Neural cell (in vitro differentiated cells): ENCODE measurements at regions not wholly inside any gene's neighbourhood (a gene's known extent, or its start where the extent isn't known, plus 50 kb on each side); places are given as distances from the start of the nearest gene placed in this dataset.
"Not testable (repeated sequence)": the region's sequence is repeated elsewhere in the genome, so short reads cannot be mapped to it uniquely, and the experiment has no call there.

Experiments used
- H2AFZ ChIP-seq: fragments of 200-600, 300-800 bp; sonication (generic), shearing (Covaris generic); 2 replicates; pipeline ENCODE4 v1.6.0; 2014; ENCODE audit warnings: low read depth, mild to moderate bottlenecking, antibody characterized with exemption, low read length, moderate library complexity
- H3F3A ChIP-seq: fragments of 200-600 bp; shearing (Covaris generic); 2 replicates; pipeline ENCODE4 v1.6.1; 2016; ENCODE audit warnings: mild to moderate bottlenecking, moderate library complexity, mixed read lengths, antibody characterized with exemption, low read length; ENCODE audit not compliant: insufficient read depth, poor library complexity, severe bottlenecking
- H3K27ac ChIP-seq: fragments of 200-600, 300-800 bp; sonication (generic), shearing (Covaris generic); 2 replicates; pipeline ENCODE4 v1.5.1; 2014; ENCODE audit warnings: mild to moderate bottlenecking, low read length, moderate library complexity
- H3K27me3 ChIP-seq: fragments of 300-800, 200-600 bp; sonication (generic), shearing (Covaris generic); 2 replicates; pipeline ENCODE4 v1.6.0; 2014; ENCODE audit warnings: mild to moderate bottlenecking, low read depth, low read length, moderate library complexity; ENCODE audit not compliant: insufficient read depth
- H3K36me3 ChIP-seq: fragments of 300-800, 200-600 bp; sonication (generic), shearing (Covaris generic); 2 replicates; pipeline ENCODE4 v1.5.1; 2014; ENCODE audit warnings: mild to moderate bottlenecking, antibody characterized with exemption, low read length, moderate library complexity; ENCODE audit not compliant: insufficient read depth
- H3K4me2 ChIP-seq: fragments of 300-800, 200-600 bp; sonication (generic), shearing (Covaris generic); 2 replicates; pipeline ENCODE4 v1.6.0; 2014; ENCODE audit warnings: mild to moderate bottlenecking, low read length
- H3K4me3 ChIP-seq: fragments of 300-800, 200-600 bp; sonication (generic), shearing (Covaris generic); 2 replicates; pipeline ENCODE4 v1.5.1; 2014; ENCODE audit warnings: mild to moderate bottlenecking, low read length, moderate library complexity
- H3K79me2 ChIP-seq: fragments of 200-600 bp; shearing (Covaris generic); replicated peaks from 2 replicates; pipeline ENCODE4 v1.6.0; 2014; ENCODE audit warnings: mild to moderate bottlenecking, low read length, moderate library complexity; ENCODE audit not compliant: insufficient read depth
- H3K9ac ChIP-seq: fragments of 300-800, 200-600 bp; sonication (generic), shearing (Covaris generic); 2 replicates; pipeline ENCODE4 v1.6.1; 2016; ENCODE audit warnings: mild to moderate bottlenecking, low read length, mixed read lengths
- H3K9me2 ChIP-seq: fragments of 200-600 bp; shearing (Covaris generic); 2 replicates; pipeline ENCODE4 v1.6.1; 2016; ENCODE audit warnings: mild to moderate bottlenecking, low read length, mixed read lengths; ENCODE audit not compliant: insufficient read depth
- H3K9me3 ChIP-seq: fragments of 200-600, 300-800 bp; sonication (generic), shearing (Covaris generic); 2 replicates; pipeline ENCODE4 v1.6.1; 2016; ENCODE audit warnings: mild to moderate bottlenecking, mixed run types, low read length, moderate library complexity, mixed read lengths
- H4K20me1 ChIP-seq: fragments of 200-600 bp; shearing (Covaris generic); 2 replicates; pipeline ENCODE4 v1.6.1; 2016; ENCODE audit warnings: mild to moderate bottlenecking, mixed run types; ENCODE audit not compliant: insufficient read depth
- CTCF ChIP-seq: fragments of 450-650 bp; IDR thresholded peaks from 2 replicates; pipeline ENCODE4 v1.5.1; 2014; ENCODE audit warnings: antibody characterized with exemption, mild to moderate bottlenecking, moderate library complexity; ENCODE audit not compliant: poor library complexity, severe bottlenecking
- EP300 ChIP-seq: fragments of 450-650 bp; conservative IDR thresholded peaks from 2 replicates; pipeline ENCODE4 v1.6.1; 2014; ENCODE audit warnings: antibody characterized with exemption, mild to moderate bottlenecking, moderate library complexity; ENCODE audit not compliant: poor library complexity, severe bottlenecking
- EZH2 ChIP-seq: fragments of 200-600, 300-800 bp; shearing (Covaris generic), sonication (generic); IDR thresholded peaks from 2 replicates; pipeline ENCODE4 v1.6.1; 2014; ENCODE audit warnings: antibody characterized with exemption, low read length, borderline replicate concordance, mild to moderate bottlenecking; ENCODE audit not compliant: insufficient read depth, poor library complexity, severe bottlenecking
- RAD21 ChIP-seq: fragments of 450-650 bp; conservative IDR thresholded peaks from 2 replicates; pipeline ENCODE4 v1.6.1; 2014; ENCODE audit warnings: antibody characterized with exemption, mild to moderate bottlenecking, moderate library complexity
- REST ChIP-seq: IDR thresholded peaks from 2 replicates; pipeline ENCODE4 v1.6.1; 2012; ENCODE audit warnings: borderline replicate concordance
- SMC3 ChIP-seq: fragments of 450-650 bp; conservative IDR thresholded peaks from 2 replicates; pipeline ENCODE4 v1.6.1; 2014; ENCODE audit warnings: antibody characterized with exemption, mild to moderate bottlenecking, moderate library complexity; ENCODE audit not compliant: poor library complexity
- TAF1 ChIP-seq: IDR thresholded peaks from 2 replicates; pipeline ENCODE4 v1.6.1; 2012; ENCODE audit warnings: low read depth

GRCh38 chr9:78698371-78698770, 401.4 kb downstream of the PSAT1 start:
- H3F3A ChIP-seq = no peaks in the 10 kb centered on the region
- no peaks in the 10 kb centered on the region for H3K36me3 ChIP-seq
- no peaks in the 10 kb centered on the region for H3K9me2 ChIP-seq
- no peaks in the 10 kb centered on the region for H3K27me3 ChIP-seq
- H3K9me3 ChIP-seq = no peaks in the 10 kb centered on the region
- H3K27ac ChIP-seq = no peak overlapping the region
- no peak overlapping the region for H2AFZ ChIP-seq
- H3K79me2 ChIP-seq = no peaks in the 10 kb centered on the region
- H3K4me3 ChIP-seq = no peak overlapping the region
- H3K9ac ChIP-seq = no peak overlapping the region
- H3K4me2 ChIP-seq = no peak overlapping the region
- TF ChIP-seq REST (no peak), SMC3 (no peak), TAF1 (no peak), RAD21 (no peak), EZH2 (no peak), CTCF (no peak), EP300 (no peak)
- no peaks in the 10 kb centered on the region for H4K20me1 ChIP-seq

DNA sequence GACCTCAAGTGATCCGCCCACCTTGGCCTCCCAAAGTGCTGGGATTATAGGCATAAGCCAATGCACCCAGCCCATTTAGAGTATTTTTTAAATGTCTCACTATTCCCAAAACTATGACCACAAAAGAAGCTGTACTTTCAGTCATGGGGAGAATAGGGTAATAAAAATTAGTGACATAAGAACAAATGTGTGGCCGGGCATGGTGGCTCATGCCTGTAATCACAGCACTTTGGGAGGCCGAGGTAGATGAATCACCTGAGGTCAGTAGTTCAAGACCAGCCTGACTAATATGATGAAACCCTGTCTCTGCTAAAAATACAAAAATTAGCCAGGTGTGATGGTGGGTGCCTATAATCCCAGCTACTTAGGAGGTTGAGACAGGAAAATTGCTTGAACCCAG, 402.3 kb downstream of the PSAT1 start:
- not testable (repeated sequence) for H3K27me3 ChIP-seq, H3K9ac ChIP-seq, H3K79me2 ChIP-seq, H3K4me3 ChIP-seq, H3K4me2 ChIP-seq, H3K36me3 ChIP-seq, H3K9me2 ChIP-seq, H2AFZ ChIP-seq, H4K20me1 ChIP-seq, H3K27ac ChIP-seq, H3K9me3 ChIP-seq, H3F3A ChIP-seq

DNA sequence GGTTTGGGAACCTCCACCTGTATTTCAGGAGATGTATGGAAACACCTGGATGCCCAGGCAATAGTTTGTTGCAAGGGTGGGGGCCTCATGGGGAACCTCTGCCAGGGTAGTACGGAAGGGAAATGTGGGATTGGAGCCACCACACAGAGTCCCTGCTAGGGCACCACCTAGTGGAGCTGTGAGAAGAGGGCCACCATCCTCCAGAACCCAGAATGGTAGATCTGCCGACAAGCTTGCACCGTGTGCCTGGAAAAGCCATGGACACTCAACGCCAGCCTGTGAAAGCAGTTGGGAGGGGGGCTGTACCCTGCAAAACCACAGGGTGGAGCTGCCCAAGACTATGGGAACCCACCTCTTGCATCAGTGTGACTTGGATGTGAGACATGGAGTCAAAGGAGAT, 407.2 kb downstream of the PSAT1 start:
- not testable (repeated sequence) for H3K79me2 ChIP-seq, H3K4me2 ChIP-seq, H3K36me3 ChIP-seq, H2AFZ ChIP-seq, H3K9me3 ChIP-seq, H4K20me1 ChIP-seq, H3K27me3 ChIP-seq, H3K9ac ChIP-seq, H3F3A ChIP-seq, H3K27ac ChIP-seq, H3K4me3 ChIP-seq, H3K9me2 ChIP-seq
